ENCODE measurements at regions not wholly inside any gene's neighbourhood (a gene's known extent, or its start where the extent isn't known, plus 50 kb on each side); places are given as distances from the start of the nearest gene placed in this dataset.
A peak's percentile ranks its signal among the peaks of the same experiment; 100 is the strongest.

- no peak overlapping the region for H2AFZ ChIP-seq (ENCODE audit: low read length)
- TF ChIP-seq HCFC1 (IDR thresholded peaks at IDR 0.05; ENCODE audit: low read depth, low read length) (no peak), AHR (CRISPR knock-in tag; IDR thresholded peaks at IDR 0.05) (no peak), TAF1 (CRISPR knock-in tag; IDR thresholded peaks at IDR 0.05) (no peak), CREB1 (IDR thresholded peaks at IDR 0.05) (peak; percentile 46), CREB1 (CRISPR knock-in tag; IDR thresholded peaks at IDR 0.05) (no peak), ATF7 (IDR thresholded peaks at IDR 0.05) (peak; percentile 91), ATF7 (CRISPR knock-in tag; IDR thresholded peaks at IDR 0.05) (no peak)
- H3K27ac ChIP-seq (ENCODE audit: extremely low read length, insufficient read depth, low read length) = no peak overlapping the region
- H3K4me3 ChIP-seq (replicated peaks in 1 of 3; ENCODE audit: insufficient read depth in 1 of 3, low read depth in 2 of 3, low read length in 3 of 3) = no peak overlapping the region
- intact Hi-C loops (cut with micrococcal nuclease; ENCODE audit: unreplicated experiment) (no loop called here), in situ Hi-C loops (cut with HindIII; ENCODE audit: extremely low pct_ligation_motif_present, low pct_unique_long_range_greater_than_20kb) (no loop called here)
- H3K4me2 ChIP-seq (ENCODE audit: low read depth, low read length) = no peak overlapping the region
- no peaks in the 10 kb centered on the region for H4K20me1 ChIP-seq (ENCODE audit: insufficient read depth, low read length)
- no peaks in the 10 kb centered on the region for H3K79me2 ChIP-seq (ENCODE audit: insufficient read depth, low read length)
- WGBS (ENCODE audit: low lambda C conversion rate) = 0% methylated on average over 1 of the region's 1 CpG
- peaks cover 0 to 6% of the 10 kb centered on the region in 2 experiments; a peak in 1 of 5 replicates for H3K27me3 ChIP-seq (ENCODE audit: control insufficient read depth in 1 of 2, insufficient read depth in 2 of 2, low read length in 2 of 2)
- ChIA-PET CTCF (ENCODE audit: low intra/inter-chr PET ratio, low total read pairs) (no interaction called here), POLR2A (no interaction called here)
- no peak overlapping the region for H3K9ac ChIP-seq (ENCODE audit: insufficient read depth, low read depth, low read length)
- DNase-seq (ENCODE audit: low spot score) (no peak), FAIRE-seq (no peak), ATAC-seq (no peak)
- no TSS peak for BruUV-seq (replicated peaks)
- H3K36me3 ChIP-seq (replicated peaks in 1 of 2; ENCODE audit: control insufficient read depth in 1 of 2, insufficient read depth in 2 of 2, low read length in 2 of 2) = no peaks in the 10 kb centered on the region
- H3K4me1 ChIP-seq (ENCODE audit: insufficient read depth, low read length) = no peaks in the 10 kb centered on the region
- no peaks in the 10 kb centered on the region for H3K9me3 ChIP-seq (ENCODE audit: low read length)
Observed at GRCh38 chr3:10585945-10586344, 80.6 kb upstream of the ATP2B2 start.

- peak; percentile 56 for DNase-seq (ENCODE audit: low spot score)
- Histone ChIP-seq H3K9ac (ENCODE audit: insufficient read depth, low read depth, low read length) (no peak overlapping the region), H3K79me2 (ENCODE audit: insufficient read depth, low read length) (no peaks in the 10 kb centered on the region), H3K4me2 (ENCODE audit: low read depth, low read length) (no peak overlapping the region), H3K4me3 (replicated peaks in 1 of 3; ENCODE audit: insufficient read depth in 1 of 3, low read depth in 2 of 3, low read length in 3 of 3) (no peak overlapping the region), H3K27me3 (ENCODE audit: control insufficient read depth in 1 of 2, insufficient read depth in 2 of 2, low read length in 2 of 2) (no peaks in the 10 kb centered on the region), H3K4me1 (ENCODE audit: insufficient read depth, low read length) (peaks cover 24% of the 10 kb centered on the region), H3K27ac (ENCODE audit: extremely low read length, insufficient read depth, low read length) (no peak overlapping the region), H2AFZ (ENCODE audit: low read length) (no peak overlapping the region), H3K9me3 (ENCODE audit: low read length) (no peaks in the 10 kb centered on the region), H3K36me3 (replicated peaks in 1 of 2; ENCODE audit: control insufficient read depth in 1 of 2, insufficient read depth in 2 of 2, low read length in 2 of 2) (no peaks in the 10 kb centered on the region), H4K20me1 (ENCODE audit: insufficient read depth, low read length) (no peaks in the 10 kb centered on the region)
- ATAC-seq = peak; percentile 90
- FAIRE-seq = peak; percentile 44
- no TSS peak for BruUV-seq (replicated peaks)
- in situ Hi-C loops (cut with HindIII; ENCODE audit: extremely low pct_ligation_motif_present, low pct_unique_long_range_greater_than_20kb) (no loop called here), intact Hi-C loops (cut with micrococcal nuclease; ENCODE audit: unreplicated experiment) (no loop called here)
- POLR2A ChIA-PET = no interaction called here
- CTCF ChIA-PET (ENCODE audit: low intra/inter-chr PET ratio, low total read pairs) = no interaction called here
- WGBS (ENCODE audit: low lambda C conversion rate) = 26% methylated on average over 7 of the region's 8 CpGs
- TF ChIP-seq FOXK1 (CRISPR knock-in tag; IDR thresholded peaks at IDR 0.05; ENCODE audit: borderline replicate concordance, low read depth) (peak; percentile 23; the same call in 1 of the 2 replicates), ZNF430 (CRISPR knock-in tag; IDR thresholded peaks at IDR 0.05) (peak; percentile 64; the same call in 1 of the 2 replicates), ETV5 (CRISPR knock-in tag; IDR thresholded peaks at IDR 0.05; ENCODE audit: borderline replicate concordance) (no peak), SMC3 (IDR thresholded peaks at IDR 0.05; ENCODE audit: low read length) (no peak), RAD21 (CRISPR knock-in tag; IDR thresholded peaks at IDR 0.05) (0 out of 2 replicates have a peak, but pooled peaks have one; percentile 11), RXRB (CRISPR knock-in tag; IDR thresholded peaks at IDR 0.05; ENCODE audit: borderline replicate concordance) (0 out of 2 replicates have a peak, but pooled peaks have one; percentile 21), ZSCAN9 (CRISPR knock-in tag; IDR thresholded peaks at IDR 0.05; ENCODE audit: borderline replicate concordance) (peak; percentile 76; the same call in 1 of the 2 replicates), NCOR1 (IDR thresholded peaks at IDR 0.05; ENCODE audit: borderline replicate concordance, low read length) (no peak), ZNF83 (CRISPR knock-in tag; IDR thresholded peaks at IDR 0.05; ENCODE audit: borderline replicate concordance) (no peak), CEBPZ (IDR thresholded peaks at IDR 0.05; ENCODE audit: low read length) (no peak), ZMYM3 (CRISPR knock-in tag; IDR thresholded peaks at IDR 0.05) (no peak)
Observed at GRCh38 chr3:10594915-10595314, 89.5 kb upstream of the ATP2B2 start.

Measured in HepG2 (cell line).